ENCODE measurements at regions not wholly inside any gene's neighbourhood (a gene's known extent, or its start where the extent isn't known, plus 50 kb on each side); places are given as distances from the start of the nearest gene placed in this dataset.

GRCh38 chr2:6010163-6010562 is 318.0 kb downstream of the SOX11 start:
- TF ChIP-seq CTCF (IDR thresholded peaks at IDR 0.05; ENCODE audit: insufficient read depth, low read depth, low read length) (no peak), EZH2 (IDR thresholded peaks at IDR 0.05; ENCODE audit: insufficient read depth, low read length) (no peak)
